OCI-LY1 (cell line): ENCODE measurements at regions not wholly inside any gene's neighbourhood (a gene's known extent, or its start where the extent isn't known, plus 50 kb on each side); places are given as distances from the start of the nearest gene placed in this dataset.

ENCODE experiments used
- CTCF ChIP-seq: fragments of 200-600 bp; sonication (generic), shearing (Covaris generic); IDR thresholded peaks from 2 replicates; pipeline ENCODE4 v1.5.1; 2017; ENCODE audit warnings: mild to moderate bottlenecking, antibody characterized with exemption, low read length, moderate library complexity, mixed read lengths
- EZH2 ChIP-seq: fragments of 200-600 bp; sonication (generic), shearing (Covaris generic); IDR thresholded peaks from 2 replicates; pipeline ENCODE4 v1.8.0; 2017; ENCODE audit warnings: borderline replicate concordance, mixed run types, mild to moderate bottlenecking, antibody characterized with exemption, low read length, moderate library complexity, mixed read lengths

GRCh38 chr3:84905556-84905920 is 53.3 kb upstream of the CADM2 start:
- no peak for TF ChIP-seq CTCF
- no peak for TF ChIP-seq EZH2
